ENCODE measurements at regions not wholly inside any gene's neighbourhood (a gene's known extent, or its start where the extent isn't known, plus 50 kb on each side); places are given as distances from the start of the nearest gene placed in this dataset.

DNA sequence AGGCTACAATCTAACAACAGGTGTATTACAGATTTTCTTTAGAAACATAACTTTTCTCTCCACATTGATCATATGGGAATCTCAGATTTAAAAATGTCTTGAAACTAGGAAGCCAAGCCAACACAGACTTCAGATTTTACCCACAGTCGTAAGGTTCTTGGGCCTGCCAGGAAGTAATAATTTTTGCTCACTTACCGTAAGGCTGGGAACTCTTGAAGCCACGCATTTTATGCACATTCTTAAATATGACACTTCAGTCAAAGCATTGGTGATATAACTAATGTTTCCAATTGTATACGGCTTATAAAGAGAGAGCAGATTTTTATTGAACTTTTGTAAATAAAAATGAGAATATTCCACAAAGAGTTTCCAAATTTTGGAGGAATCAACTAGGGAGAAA, 328.9 kb upstream of the TRPC7 start:
- H3K4me1 Mint-ChIP-seq, result peaks cover 34% of the 10 kb centered on the region
- peaks cover 7% of the 10 kb centered on the region for H3K36me3 Mint-ChIP-seq
- TF ChIP-seq, protein P1, sequence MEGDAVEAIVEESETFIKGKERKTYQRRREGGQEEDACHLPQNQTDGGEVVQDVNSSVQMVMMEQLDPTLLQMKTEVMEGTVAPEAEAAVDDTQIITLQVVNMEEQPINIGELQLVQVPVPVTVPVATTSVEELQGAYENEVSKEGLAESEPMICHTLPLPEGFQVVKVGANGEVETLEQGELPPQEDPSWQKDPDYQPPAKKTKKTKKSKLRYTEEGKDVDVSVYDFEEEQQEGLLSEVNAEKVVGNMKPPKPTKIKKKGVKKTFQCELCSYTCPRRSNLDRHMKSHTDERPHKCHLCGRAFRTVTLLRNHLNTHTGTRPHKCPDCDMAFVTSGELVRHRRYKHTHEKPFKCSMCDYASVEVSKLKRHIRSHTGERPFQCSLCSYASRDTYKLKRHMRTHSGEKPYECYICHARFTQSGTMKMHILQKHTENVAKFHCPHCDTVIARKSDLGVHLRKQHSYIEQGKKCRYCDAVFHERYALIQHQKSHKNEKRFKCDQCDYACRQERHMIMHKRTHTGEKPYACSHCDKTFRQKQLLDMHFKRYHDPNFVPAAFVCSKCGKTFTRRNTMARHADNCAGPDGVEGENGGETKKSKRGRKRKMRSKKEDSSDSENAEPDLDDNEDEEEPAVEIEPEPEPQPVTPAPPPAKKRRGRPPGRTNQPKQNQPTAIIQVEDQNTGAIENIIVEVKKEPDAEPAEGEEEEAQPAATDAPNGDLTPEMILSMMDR (IDR thresholded peaks at IDR 0.05; ENCODE audit: unreplicated experiment), result no peak
- no peak overlapping the region for H3K4me3 Mint-ChIP-seq
- H3K9me3 Mint-ChIP-seq, result peaks cover 17% of the 10 kb centered on the region
- DNase-seq (ENCODE audit: low spot score in 2 of 2, unreplicated experiment in 2 of 2), result no peak
- H3K27me3 Mint-ChIP-seq (ENCODE audit: low read depth), result no peaks in the 10 kb centered on the region
- no peak overlapping the region for H3K27ac Mint-ChIP-seq

DNA sequence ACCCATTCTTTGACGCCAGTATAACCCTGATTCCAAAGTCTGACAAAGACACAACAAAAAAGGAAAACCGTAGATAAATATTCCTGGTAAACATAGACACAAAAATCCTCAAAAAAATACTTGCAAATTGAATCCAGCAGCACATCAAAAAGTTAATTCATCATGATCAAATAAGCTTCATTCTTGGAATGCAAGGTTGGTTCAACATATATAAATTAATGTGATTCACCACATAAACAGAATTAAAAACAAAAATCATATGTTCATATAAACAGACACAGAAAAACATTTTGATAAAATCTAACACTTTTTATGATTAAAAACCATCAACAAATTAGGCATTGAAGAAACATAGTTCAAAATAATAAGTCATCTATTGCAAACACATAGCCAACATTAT, 324.2 kb upstream of the TRPC7 start:
- no peak overlapping the region for H3K4me3 Mint-ChIP-seq
- TF ChIP-seq, protein P1 (IDR thresholded peaks at IDR 0.05; ENCODE audit: unreplicated experiment), result no peak
- peaks cover 54% of the 10 kb centered on the region for H3K9me3 Mint-ChIP-seq
- no peak overlapping the region for H3K27ac Mint-ChIP-seq
- peaks cover 24% of the 10 kb centered on the region for H3K36me3 Mint-ChIP-seq
- no peaks in the 10 kb centered on the region for H3K27me3 Mint-ChIP-seq (ENCODE audit: low read depth)
- peaks cover 15% of the 10 kb centered on the region for H3K4me1 Mint-ChIP-seq
- DNase-seq (ENCODE audit: low spot score in 2 of 2, unreplicated experiment in 2 of 2), result no peak

DNA sequence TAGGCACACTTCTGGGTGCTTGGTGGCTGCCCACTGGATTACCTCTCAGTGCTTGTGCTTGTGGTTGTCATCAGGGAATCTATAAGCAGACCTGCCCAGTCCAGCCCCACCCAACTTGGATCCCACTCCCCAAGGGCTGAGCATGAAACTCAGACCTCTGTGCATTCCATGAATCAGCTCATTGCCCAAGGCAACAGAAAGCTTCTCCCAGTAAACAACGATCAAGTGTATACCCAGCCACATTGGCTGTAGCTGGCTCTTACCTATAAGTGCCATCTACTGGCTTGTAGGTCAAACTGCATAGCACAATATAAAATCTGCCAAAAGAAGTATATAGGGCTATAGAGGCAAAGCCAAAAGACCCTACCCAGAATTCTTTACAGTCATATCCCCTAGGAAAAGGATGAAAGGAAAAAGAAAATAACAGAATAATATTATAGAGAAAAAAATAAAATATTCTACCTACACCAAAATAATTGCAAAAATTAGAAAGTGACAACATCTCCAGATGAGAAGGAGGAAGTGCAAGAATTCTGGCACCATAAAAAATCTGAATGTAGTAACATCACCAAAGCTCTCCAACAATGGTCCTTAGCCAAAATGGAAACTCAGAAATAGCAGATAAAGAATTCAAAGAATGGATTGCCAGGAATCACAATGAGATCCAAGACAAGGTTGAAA, 321.0 kb upstream of the TRPC7 start:
- TF ChIP-seq, protein P1 (IDR thresholded peaks at IDR 0.05; ENCODE audit: unreplicated experiment), result no peak
- H3K27me3 Mint-ChIP-seq (ENCODE audit: low read depth), result no peaks in the 10 kb centered on the region
- DNase-seq (ENCODE audit: low spot score in 2 of 2, unreplicated experiment in 2 of 2), result no peak
- peaks cover 1% of the 10 kb centered on the region for H3K4me1 Mint-ChIP-seq
- H3K9me3 Mint-ChIP-seq, result peaks cover 59% of the 10 kb centered on the region
- no peak overlapping the region for H3K4me3 Mint-ChIP-seq
- peaks cover 24% of the 10 kb centered on the region for H3K36me3 Mint-ChIP-seq
- no peak overlapping the region for H3K27ac Mint-ChIP-seq

DNA sequence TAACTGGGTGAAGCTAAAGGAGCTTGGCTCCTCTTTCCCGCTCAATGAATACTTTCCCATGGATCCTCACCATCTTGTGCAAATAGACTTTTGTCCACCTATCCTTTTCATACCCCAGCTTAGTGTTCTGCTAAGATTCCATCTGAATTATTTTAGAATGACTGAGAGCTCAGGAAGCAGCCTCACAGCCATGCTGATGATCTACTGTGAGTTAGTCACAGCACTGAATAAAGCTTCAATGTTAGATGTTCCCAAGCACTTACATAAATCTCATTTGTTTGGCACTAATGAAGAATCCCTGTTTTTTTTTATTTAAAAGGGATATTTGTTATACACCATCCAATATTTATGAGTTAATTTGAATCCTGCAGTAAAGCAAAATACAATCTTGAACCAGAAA, 317.6 kb upstream of the TRPC7 start:
- Mint-ChIP-seq H3K4me1 (peaks cover 1% of the 10 kb centered on the region), H3K36me3 (peaks cover 9% of the 10 kb centered on the region), H3K27ac (no peak overlapping the region), H3K4me3 (no peak overlapping the region), H3K27me3 (ENCODE audit: low read depth) (no peaks in the 10 kb centered on the region), H3K9me3 (peaks cover 40% of the 10 kb centered on the region)
- TF ChIP-seq, protein P1 (IDR thresholded peaks at IDR 0.05; ENCODE audit: unreplicated experiment), result no peak
- DNase-seq (ENCODE audit: low spot score in 2 of 2, unreplicated experiment in 2 of 2), result no peak

DNA sequence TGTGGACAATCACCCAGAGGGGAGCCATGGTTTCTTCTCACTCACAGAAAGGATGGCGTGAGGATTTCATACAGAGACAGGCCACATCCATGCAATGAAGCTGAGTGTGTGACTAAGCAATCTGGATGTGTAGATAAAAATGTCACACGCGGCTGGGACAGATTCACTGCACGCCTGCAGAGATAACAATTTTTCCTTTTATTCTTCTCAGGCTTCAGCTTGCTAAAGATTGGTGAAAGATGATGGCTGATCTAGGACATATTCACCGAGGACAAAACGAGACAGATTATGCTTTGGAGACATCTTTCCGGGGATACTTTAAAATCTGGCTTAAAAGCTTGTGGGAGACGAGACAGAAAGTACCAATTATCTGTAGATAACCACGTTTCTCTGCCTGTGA, 313.9 kb upstream of the TRPC7 start:
- no peaks in the 10 kb centered on the region for H3K27me3 Mint-ChIP-seq (ENCODE audit: low read depth)
- no peaks in the 10 kb centered on the region for H3K36me3 Mint-ChIP-seq
- peaks cover 15% of the 10 kb centered on the region for H3K9me3 Mint-ChIP-seq
- no peak for DNase-seq (ENCODE audit: low spot score in 2 of 2, unreplicated experiment in 2 of 2)
- H3K27ac Mint-ChIP-seq, result no peak overlapping the region
- H3K4me3 Mint-ChIP-seq, result no peak overlapping the region
- H3K4me1 Mint-ChIP-seq, result peaks cover 4% of the 10 kb centered on the region
- TF ChIP-seq, protein P1 (IDR thresholded peaks at IDR 0.05; ENCODE audit: unreplicated experiment), result no peak

DNA sequence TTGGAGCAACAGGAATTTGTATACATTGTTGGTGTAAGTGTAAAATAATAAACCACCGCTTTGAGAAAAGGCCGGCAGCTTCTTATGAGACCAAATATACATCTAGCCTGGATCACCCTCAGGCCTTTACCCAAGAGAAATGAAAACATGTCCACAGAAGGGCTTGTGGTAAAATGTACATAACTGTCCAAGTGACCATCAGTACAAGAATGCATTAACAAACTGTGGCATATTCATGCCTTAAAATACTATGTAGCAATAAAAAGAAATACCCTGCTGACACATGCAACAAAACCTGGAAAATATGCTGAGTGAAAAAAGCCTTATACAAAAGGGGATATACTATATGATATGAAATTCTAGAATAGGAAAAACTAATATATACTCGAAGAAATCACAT, 311.9 kb upstream of the TRPC7 start:
- Mint-ChIP-seq H3K27ac (no peak overlapping the region), H3K4me1 (peaks cover 3% of the 10 kb centered on the region), H3K9me3 (peaks cover 18% of the 10 kb centered on the region), H3K27me3 (ENCODE audit: low read depth) (no peaks in the 10 kb centered on the region), H3K4me3 (no peak overlapping the region), H3K36me3 (no peaks in the 10 kb centered on the region)
- DNase-seq (ENCODE audit: low spot score in 2 of 2, unreplicated experiment in 2 of 2), result no peak
- TF ChIP-seq, protein P1 (IDR thresholded peaks at IDR 0.05; ENCODE audit: unreplicated experiment), result no peak
